GM18499 (cell line): ENCODE measurements at regions not wholly inside any gene's neighbourhood (a gene's known extent, or its start where the extent isn't known, plus 50 kb on each side); places are given as distances from the start of the nearest gene placed in this dataset.

Experiments
- ATAC-seq: cut with Tn5 transposase; IDR thresholded peaks from one replicate; pipeline ENCODE4 v1.9.1; 2021; ENCODE audit warnings: moderate number of reproducible peaks; ENCODE audit not compliant: insufficient read depth, unreplicated experiment

DNA sequence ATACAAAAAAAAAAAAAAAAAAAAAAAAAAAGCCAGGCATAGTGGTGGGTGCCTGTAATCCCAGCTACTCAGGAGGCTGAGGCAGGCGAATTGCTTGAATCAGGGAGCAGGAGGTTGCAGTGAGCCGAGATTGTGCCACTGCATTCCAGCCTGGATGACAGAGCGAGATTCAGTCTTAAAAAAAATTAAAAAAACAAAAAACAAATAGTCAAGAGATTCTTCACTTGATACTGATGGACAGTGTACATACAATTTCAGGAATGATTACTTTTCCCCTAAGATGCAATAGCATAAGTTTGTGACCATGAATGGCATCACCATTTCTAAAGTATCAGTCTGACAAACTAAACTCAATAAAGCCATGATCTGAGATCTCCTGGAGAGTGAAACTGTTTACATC, 60.8 kb upstream of the IVNS1ABP start:
- ATAC-seq = no peak

- ATAC-seq = no peak
These were observed 60.0 kb upstream of the IVNS1ABP start for GRCh38 chr1:185376840-185377635.

- no peak for ATAC-seq
These were observed 59.2 kb upstream of the IVNS1ABP start for GRCh38 chr1:185376288-185376687.

DNA sequence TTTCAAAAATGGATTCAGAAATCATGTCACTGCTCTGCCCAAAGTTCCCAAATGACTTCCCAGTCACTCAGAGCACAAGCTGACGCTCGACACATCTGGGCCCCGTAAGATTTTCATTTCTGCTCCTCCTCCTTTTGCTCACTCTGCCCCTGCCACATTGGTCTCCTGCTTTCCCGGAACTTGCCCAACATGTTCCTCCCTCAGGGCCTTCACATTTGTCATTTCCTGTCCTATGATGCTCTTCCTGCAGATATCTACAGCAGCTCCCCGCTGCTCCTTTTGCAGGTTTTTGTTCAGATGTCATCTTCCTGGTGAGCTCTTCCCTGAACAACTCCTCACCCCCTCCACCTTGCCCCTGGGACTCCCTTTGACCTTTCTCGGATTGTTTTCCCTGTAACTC, 58.5 kb upstream of the IVNS1ABP start:
- ATAC-seq = no peak

DNA sequence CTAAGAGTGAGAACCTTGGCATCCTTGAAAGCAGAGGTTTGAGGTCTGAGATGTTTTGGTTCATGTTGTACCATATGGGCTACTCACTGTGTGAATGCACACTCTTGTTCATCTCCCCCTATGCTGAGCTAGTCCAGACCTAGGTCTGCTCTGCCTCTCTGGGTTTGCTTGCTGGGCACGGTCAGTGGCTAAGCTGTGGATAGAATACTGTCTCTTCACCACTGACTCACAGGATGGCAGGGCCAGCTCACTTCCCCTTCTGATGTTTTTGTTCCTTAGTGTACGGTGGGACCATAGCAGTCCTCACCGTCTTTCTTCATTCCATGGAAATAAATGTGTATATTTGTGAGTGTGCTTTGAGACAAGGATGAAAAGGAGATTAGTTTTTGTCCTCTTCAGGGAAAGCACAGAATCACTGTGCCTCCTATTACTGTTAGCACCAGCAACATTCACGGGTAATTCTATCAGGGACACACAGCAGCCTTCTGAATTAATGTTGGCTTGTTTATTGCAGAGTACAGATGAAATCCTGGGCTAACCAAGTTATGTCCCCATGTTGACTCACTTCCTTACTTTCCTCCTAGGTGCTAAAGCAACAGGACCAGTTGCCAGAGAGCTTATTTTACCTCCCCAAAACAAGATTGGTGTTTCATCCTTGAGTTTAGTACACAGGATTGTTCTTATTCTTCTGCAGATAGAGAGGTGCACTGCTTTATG, 56.9 kb upstream of the IVNS1ABP start:
- ATAC-seq = no peak

GRCh38 chr1:185369786-185370185, 52.7 kb upstream of the IVNS1ABP start:
- no peak for ATAC-seq

GRCh38 chr1:185368913-185369491, 52.0 kb upstream of the IVNS1ABP start:
- no peak for ATAC-seq

GRCh38 chr1:185368313-185368855, 51.3 kb upstream of the IVNS1ABP start:
- no peak for ATAC-seq

- ATAC-seq = no peak
These were observed 50.2 kb upstream of the IVNS1ABP start for GRCh38 chr1:185367218-185367617.
